ENCODE measurements at regions not wholly inside any gene's neighbourhood (a gene's known extent, or its start where the extent isn't known, plus 50 kb on each side); places are given as distances from the start of the nearest gene placed in this dataset.

DNA sequence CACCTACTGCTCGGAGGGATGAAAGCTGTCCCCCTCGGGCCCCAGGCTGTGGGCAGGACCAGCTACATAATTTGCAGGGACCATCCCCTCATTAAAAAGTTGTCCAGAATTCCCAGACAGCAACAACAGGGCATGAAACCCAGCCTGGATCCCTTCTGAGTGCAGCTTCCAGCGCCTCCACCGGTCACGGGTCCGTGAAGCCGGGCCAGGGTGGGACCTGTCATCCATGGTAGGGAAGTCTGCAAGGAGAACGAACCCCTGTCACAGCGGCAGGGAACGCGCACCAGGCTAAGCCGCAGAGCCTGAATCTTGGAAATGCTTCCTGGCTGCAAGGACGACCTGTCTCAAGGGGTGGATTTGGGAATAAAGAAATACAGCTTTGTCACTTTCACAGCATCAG is 214.2 kb downstream of the RBFOX3 start:
- no peak for DNase-seq (ENCODE audit: low spot score)

- no peak for DNase-seq (ENCODE audit: low spot score)
Measured at GRCh38 chr17:79395545-79395944, 215.3 kb downstream of the RBFOX3 start.

- no peak for DNase-seq (ENCODE audit: low spot score)
Measured at GRCh38 chr17:79395066-79395465, 215.8 kb downstream of the RBFOX3 start.

DNA sequence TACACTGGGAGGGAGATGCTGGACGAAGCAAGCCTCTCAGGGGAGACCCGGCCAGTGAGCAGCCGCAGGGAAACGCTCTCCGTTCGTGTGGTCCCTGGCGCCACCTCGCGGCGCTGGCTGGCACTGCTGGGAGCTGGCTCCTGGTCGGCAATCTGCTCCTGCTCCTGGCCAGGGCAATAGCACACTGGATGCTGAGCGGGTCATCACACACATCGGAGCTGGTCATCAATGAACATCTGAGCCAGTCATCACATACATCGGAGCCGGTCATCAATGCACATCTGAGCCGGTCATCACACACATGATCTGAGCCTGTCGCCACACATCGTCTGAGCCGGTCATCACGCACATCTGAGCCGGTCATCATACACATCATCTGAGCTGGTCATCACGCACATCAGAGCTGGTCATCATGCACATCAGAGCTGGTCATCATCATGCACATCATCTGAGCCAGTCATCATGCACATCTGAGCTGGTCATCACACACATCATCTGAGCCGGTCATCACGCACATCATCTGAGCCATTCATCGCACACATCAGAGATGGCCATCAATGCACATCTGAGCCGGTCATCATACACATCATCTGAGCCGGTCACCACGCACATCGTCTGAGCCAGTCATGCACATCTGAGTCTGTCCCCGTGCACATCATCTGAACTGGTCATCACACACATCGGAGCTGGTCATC is 217.3 kb downstream of the RBFOX3 start:
- peak; percentile 94 for DNase-seq (ENCODE audit: low spot score)

- no peak for DNase-seq (ENCODE audit: low spot score)
Measured at GRCh38 chr17:79392598-79392997, 218.3 kb downstream of the RBFOX3 start.

DNA sequence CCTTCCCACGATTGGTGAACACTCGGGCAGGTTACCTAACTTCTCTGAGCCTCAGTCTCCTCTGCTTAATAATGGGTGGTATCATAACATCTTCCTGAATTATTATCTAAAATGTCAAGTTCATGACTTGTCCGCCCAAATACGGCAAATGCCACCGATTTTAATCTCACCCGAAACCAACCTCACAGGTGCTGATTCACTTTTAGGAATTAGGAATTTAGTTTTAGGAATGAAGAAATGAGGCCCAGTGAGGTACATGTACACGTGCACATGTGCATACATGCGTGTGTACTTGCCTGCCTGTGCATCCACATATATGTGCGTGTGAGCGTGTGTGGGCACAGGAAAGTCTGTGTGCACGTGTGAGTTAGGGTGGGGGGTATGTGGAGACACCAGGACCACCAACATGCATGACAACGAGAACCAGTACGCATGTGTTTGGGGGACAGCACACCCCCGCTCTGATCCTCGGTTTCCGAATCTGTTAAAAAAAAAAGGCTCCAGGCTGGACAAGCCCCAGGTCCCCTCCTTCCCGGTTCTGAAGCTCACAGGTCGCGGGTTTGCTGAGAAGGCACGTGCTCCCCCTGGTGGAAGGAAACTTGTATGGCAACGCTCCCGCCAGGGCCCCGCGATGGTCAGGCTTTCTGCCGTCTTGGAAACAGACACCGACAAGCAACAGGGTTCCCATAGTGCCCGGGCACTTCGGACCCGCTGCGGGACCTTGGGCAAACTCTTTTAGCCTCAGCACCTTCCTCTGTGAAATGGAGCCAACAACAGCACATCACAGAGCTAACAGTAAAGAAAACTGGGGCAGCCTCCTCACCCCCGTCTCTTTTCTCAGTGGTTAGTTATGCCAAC is 219.2 kb downstream of the RBFOX3 start:
- DNase-seq (ENCODE audit: low spot score): peak; percentile 91

- no peak for DNase-seq (ENCODE audit: low spot score)
Measured at GRCh38 chr17:79389896-79390295, 221.0 kb downstream of the RBFOX3 start.

DNA sequence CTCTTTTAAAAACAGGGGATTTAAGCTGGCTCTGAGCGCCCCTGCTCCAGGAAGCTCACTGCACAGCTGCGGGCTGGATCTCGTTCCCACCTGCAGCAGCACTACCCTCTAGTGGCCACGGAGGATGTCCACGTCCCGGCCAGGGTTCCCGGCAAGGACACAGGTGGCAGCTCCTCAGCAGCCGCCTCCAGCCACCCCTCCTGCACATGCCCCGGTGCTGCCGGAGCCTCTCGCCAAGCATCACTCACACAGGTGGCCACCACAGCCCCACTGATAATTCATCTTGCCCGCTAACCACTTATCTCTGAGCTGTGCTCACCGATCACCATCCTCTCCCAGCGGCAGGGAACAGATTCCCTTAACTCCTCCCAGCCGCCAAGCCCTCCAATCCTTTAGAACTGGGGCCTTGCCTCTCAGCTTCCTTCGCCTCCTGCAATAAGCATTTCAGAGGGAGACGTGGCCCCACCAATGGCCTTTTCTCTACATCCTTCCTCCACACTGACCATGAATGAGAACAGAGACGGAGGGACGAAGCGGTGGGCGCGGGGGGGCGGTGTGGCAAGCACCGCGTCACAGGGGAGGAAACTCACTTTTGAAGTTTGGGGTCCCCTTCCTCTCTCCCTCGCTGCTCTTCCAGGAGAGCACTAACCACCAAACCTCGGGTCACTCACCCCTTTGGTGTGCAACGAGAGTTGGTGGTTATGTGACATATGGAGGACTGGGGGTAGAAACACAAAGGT is 222.1 kb downstream of the RBFOX3 start:
- DNase-seq (ENCODE audit: low spot score): peak; percentile 88

- DNase-seq (ENCODE audit: low spot score): no peak
Measured at GRCh38 chr17:79387783-79388182, 223.1 kb downstream of the RBFOX3 start.

GRCh38 chr17:79385962-79386563 is 224.8 kb downstream of the RBFOX3 start:
- no peak for DNase-seq (ENCODE audit: low spot score)

DNA sequence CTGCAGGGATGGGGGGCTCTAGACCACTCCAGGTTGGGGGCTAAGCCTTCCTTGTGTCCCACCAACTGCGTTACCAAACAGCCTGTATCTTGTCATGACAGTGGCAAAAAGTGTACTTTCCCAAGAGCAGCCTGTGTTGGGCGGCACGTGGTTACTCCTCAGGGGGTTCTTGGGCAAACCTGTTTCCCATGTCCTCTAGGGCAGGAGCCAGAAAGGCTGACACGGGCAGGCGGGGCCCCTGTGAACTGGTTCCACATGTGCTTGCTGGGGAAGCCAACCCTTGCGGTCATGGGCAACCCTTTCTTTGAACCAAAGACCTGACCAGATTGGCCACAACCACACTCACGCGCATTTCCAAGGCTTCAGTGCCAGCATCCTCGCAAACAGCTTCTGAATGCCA is 228.5 kb downstream of the RBFOX3 start:
- DNase-seq (ENCODE audit: low spot score): no peak

DNA sequence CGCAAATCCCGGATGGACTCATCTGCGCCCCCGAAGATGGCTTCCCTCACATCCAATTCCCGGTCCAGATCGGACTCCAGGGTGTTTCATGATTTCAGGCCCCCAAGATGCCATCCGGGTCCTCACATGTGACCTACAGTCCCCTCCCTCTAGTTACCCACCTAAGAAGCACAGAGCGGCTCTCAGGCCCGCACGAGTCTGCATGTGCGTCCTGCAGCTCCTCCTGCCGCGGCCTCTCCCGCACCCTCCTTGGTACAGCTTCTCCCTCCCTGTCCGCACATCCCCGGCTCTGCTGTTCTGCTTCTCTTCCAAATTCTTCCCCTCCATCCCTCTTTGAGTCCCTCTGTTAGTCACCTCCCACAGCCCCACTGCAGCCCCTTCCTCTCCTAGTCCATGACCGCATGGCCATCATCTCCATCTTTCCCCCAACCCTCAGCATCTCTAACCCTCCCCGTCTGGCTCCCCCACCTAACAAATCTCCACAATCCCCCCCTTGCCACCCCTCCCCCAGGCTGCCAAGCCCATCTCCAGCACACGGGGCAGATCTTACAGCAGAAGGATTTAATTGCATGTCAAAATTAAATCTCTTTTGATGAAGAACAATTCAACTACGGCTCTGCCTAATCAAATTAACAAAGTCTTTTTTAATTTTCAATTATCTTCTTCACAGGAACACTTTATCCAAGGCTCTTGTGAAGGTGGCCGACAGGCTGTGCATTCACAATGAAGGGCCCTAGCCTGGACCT is 231.0 kb downstream of the RBFOX3 start:
- no peak for DNase-seq (ENCODE audit: low spot score)

DNA sequence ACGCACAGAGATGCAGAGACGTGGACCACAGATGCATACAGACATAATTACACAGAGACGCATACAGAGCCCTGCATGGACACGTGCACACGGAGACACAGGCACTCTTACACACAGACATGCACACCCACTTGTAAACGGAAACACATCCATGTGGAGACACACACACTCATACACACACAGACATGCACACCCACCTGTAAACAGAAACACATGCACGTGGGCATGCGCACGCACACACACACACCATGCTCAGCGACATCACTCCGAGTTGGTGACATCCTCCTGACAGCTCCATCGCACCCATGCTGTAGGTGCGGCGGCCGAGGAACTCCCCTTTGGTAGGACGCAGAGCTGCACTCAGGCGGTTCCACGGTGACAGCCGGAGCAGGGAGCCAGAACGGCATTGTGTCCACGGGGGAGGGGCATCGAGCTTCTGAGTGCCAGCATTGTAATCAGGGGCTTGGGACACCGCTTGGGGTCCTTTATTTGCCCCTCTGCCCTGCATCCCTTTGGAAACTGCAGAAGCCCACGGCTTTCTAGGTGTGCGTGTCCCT is 233.5 kb downstream of the RBFOX3 start:
- DNase-seq (ENCODE audit: low spot score): no peak

DNA sequence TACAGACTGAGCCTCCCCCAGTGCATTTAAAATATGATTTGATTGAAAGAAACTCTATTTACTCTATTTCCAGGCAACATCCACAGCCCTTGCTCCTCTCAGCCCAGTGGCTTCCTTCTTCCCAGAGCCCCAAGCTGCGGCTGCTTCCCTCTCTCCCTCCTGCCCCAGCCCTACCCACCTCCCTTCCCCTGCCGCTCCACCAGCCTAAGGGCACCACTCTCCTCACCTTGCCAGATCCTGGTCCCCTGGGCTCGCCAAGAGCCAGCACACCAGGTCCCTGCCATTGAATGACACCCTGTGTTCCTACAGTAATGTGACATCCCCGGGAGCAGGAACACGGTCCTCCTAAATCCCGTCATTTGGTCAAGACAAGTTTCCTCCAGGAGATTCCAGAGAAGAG is 236.0 kb downstream of the RBFOX3 start:
- DNase-seq (ENCODE audit: low spot score): no peak

DNA sequence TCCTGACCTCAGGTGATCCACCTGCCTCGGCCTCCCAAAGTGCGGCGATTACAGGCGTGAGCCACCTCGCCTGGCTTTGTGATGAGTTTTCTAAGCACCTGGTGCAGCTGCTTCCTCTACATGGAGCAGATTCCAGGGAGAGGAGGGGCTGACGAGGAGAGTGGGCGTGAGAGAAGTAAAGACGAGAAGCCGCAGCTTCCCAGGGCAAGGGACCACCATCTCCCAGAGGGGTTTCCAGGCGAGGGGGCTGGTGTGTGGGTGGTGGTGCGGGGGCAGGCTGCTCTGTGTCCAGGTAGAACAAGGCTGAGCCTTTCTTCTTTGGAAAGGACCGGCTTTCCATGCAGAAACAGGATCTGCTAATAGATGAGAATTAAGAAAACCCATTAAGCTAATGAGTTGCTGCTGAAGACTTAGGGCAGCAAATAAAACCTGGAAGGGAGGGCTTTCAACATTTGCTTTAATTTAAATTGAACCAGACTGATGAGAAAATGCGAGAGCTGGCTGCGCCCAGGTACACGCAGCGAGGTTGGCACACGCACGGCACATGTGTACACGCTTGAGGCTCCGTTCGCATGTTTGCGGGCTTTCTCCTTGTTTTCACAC is 236.7 kb downstream of the RBFOX3 start:
- no peak for DNase-seq (ENCODE audit: low spot score)

DNA sequence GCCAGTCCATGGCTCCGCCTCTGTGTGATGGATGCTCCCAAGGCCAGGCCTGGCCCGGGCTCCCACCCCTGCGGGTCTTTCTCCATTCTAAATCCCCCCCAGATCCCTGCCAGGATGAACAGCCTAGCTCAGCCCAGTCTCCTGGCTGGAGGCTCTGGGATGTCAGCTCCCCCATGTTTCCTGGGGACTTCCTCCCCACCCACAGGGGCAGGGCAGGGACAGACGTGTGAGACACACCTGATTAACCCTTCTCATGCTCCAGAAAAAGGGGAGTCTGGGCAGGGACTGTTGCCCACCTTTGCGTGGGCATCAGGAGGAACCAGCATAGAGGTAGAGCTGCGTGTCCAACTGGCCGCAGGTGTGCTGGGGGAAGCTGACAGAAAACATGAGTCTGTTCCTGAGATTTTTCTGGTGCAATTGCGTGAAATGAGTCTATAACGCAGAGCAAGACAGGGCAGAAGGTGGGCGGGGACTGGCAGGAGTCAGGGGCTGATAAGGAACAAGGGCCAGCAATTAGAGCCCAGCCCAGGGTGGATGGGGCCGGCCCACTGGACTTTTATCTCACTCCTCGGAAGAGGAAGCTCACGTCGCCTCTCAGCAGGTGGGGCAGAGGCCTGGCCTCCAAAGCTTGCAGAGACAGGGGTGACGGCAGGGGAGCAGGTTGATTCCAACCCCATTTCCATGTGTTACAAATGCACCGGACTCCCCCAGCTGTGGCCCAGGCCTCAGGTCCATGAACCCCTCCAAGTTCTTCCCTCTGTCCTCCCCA is 238.2 kb downstream of the RBFOX3 start:
- no peak for DNase-seq (ENCODE audit: low spot score)

- DNase-seq (ENCODE audit: low spot score): no peak
Measured at GRCh38 chr17:79371984-79372383, 238.9 kb downstream of the RBFOX3 start.

- DNase-seq (ENCODE audit: low spot score): no peak
Measured at GRCh38 chr17:79370594-79370993, 240.3 kb downstream of the RBFOX3 start.

DNA sequence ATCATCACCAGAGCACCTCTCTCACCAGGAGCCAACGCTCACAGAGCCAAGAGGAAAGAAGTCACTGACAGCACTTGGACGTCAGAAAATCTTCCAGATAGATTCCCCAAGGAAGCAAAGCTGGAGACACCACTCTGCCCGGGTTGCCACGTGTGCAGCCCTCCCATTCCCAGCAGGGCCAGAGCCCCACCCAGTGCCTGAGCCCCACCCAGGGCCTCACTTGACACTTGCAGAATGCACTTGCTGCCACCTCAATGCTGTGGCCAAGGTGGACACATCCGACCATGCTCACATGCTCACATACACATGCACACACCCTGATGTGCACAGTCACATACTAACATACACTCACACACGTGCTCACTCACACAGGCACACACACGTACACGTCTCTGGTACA is 240.7 kb downstream of the RBFOX3 start:
- DNase-seq (ENCODE audit: low spot score): no peak

GRCh38 chr17:79369532-79369931 is 241.3 kb downstream of the RBFOX3 start:
- DNase-seq (ENCODE audit: low spot score): no peak

All from GM03348 (cell line).